Astrocyte (in vitro differentiated cells and primary cell): ENCODE measurements at regions not wholly inside any gene's neighbourhood (a gene's known extent, or its start where the extent isn't known, plus 50 kb on each side); places are given as distances from the start of the nearest gene placed in this dataset.

Source experiments
- CTCF ChIP-seq: IDR thresholded peaks from 2 replicates; pipeline ENCODE4 v1.5.1; 2011; ENCODE audit warnings: low read depth, mild to moderate bottlenecking, inconsistent platforms, low read length, moderate library complexity; ENCODE audit not compliant: insufficient read depth
- EZH2 ChIP-seq: IDR thresholded peaks from 2 replicates; pipeline ENCODE4 v1.6.1; 2012; ENCODE audit warnings: mild to moderate bottlenecking, low read length, inconsistent platforms; ENCODE audit not compliant: insufficient read depth

- TF ChIP-seq CTCF (no peak), EZH2 (no peak)
These were observed 897.0 kb downstream of the EFNB2 start for GRCh38 chr13:105638426-105638825.
